ENCODE measurements at regions not wholly inside any gene's neighbourhood (a gene's known extent, or its start where the extent isn't known, plus 50 kb on each side); places are given as distances from the start of the nearest gene placed in this dataset.
"Not testable (repeated sequence)": the region's sequence is repeated elsewhere in the genome, so short reads cannot be mapped to it uniquely, and the experiment has no call there.

GRCh38 chrX:7389576-7389975, 241.6 kb upstream of the PUDP start:
- no peak for DNase-seq (ENCODE audit: low read depth in 1 of 2, low spot score in 1 of 2)
- no peak for TF ChIP-seq JUND (IDR thresholded peaks at IDR 0.05; ENCODE audit: low read depth)
- in situ Hi-C loops (cut with HindIII; ENCODE audit: low pct_unique_long_range_greater_than_20kb, low sequenced_read_pairs) = no loop called here

GRCh38 chrX:7385131-7385530, 237.2 kb upstream of the PUDP start:
- TF ChIP-seq JUND (IDR thresholded peaks at IDR 0.05; ENCODE audit: low read depth) = no peak
- no peak for DNase-seq (ENCODE audit: low read depth in 1 of 2, low spot score in 1 of 2)
- in situ Hi-C loops (cut with HindIII; ENCODE audit: low pct_unique_long_range_greater_than_20kb, low sequenced_read_pairs) = no loop called here

- DNase-seq (ENCODE audit: low read depth in 1 of 2, low spot score in 1 of 2) = no peak
- TF ChIP-seq JUND (IDR thresholded peaks at IDR 0.05; ENCODE audit: low read depth) = no peak
- in situ Hi-C loops (cut with HindIII; ENCODE audit: low pct_unique_long_range_greater_than_20kb, low sequenced_read_pairs) = no loop called here
Observed at GRCh38 chrX:7378406-7378805, 230.5 kb upstream of the PUDP start.

- no peak for TF ChIP-seq JUND (IDR thresholded peaks at IDR 0.05; ENCODE audit: low read depth)
- in situ Hi-C loops (cut with HindIII; ENCODE audit: low pct_unique_long_range_greater_than_20kb, low sequenced_read_pairs) = no loop called here
- DNase-seq (ENCODE audit: low read depth in 1 of 2, low spot score in 1 of 2) = no peak
Observed at GRCh38 chrX:7372825-7373525, 225.0 kb upstream of the PUDP start.

GRCh38 chrX:7362111-7362510, 214.2 kb upstream of the PUDP start:
- in situ Hi-C loops (cut with HindIII; ENCODE audit: low pct_unique_long_range_greater_than_20kb, low sequenced_read_pairs) = no loop called here
- no peak for DNase-seq (ENCODE audit: low read depth in 1 of 2, low spot score in 1 of 2)
- no peak for TF ChIP-seq JUND (IDR thresholded peaks at IDR 0.05; ENCODE audit: low read depth)

GRCh38 chrX:7351926-7352325, 204.0 kb upstream of the PUDP start:
- no peak for TF ChIP-seq JUND (IDR thresholded peaks at IDR 0.05; ENCODE audit: low read depth)
- in situ Hi-C loops (cut with HindIII; ENCODE audit: low pct_unique_long_range_greater_than_20kb, low sequenced_read_pairs) = no loop called here
- DNase-seq (ENCODE audit: low read depth in 1 of 2, low spot score in 1 of 2) = no peak

- in situ Hi-C loops (cut with HindIII; ENCODE audit: low pct_unique_long_range_greater_than_20kb, low sequenced_read_pairs) = no loop called here
- no peak for DNase-seq (ENCODE audit: low read depth in 1 of 2, low spot score in 1 of 2)
- TF ChIP-seq JUND (IDR thresholded peaks at IDR 0.05; ENCODE audit: low read depth) = no peak
Observed at GRCh38 chrX:7347465-7347864, 199.5 kb upstream of the PUDP start.

GRCh38 chrX:7346021-7346420, 198.1 kb upstream of the PUDP start:
- in situ Hi-C loops (cut with HindIII; ENCODE audit: low pct_unique_long_range_greater_than_20kb, low sequenced_read_pairs) = no loop called here
- TF ChIP-seq JUND (IDR thresholded peaks at IDR 0.05; ENCODE audit: low read depth) = no peak
- no peak for DNase-seq (ENCODE audit: low read depth in 1 of 2, low spot score in 1 of 2)

GRCh38 chrX:7343181-7343580, 195.2 kb upstream of the PUDP start:
- in situ Hi-C loops (cut with HindIII; ENCODE audit: low pct_unique_long_range_greater_than_20kb, low sequenced_read_pairs) = no loop called here
- no peak for DNase-seq (ENCODE audit: low read depth in 1 of 2, low spot score in 1 of 2)
- TF ChIP-seq JUND (IDR thresholded peaks at IDR 0.05; ENCODE audit: low read depth) = no peak

GRCh38 chrX:7335816-7336362, 187.9 kb upstream of the PUDP start:
- in situ Hi-C loops (cut with HindIII; ENCODE audit: low pct_unique_long_range_greater_than_20kb, low sequenced_read_pairs) = not testable (repeated sequence)

GRCh38 chrX:7334253-7334935, 186.4 kb upstream of the PUDP start:
- no peak for DNase-seq (ENCODE audit: low read depth in 1 of 2, low spot score in 1 of 2)
- no peak for TF ChIP-seq JUND (IDR thresholded peaks at IDR 0.05; ENCODE audit: low read depth)
- in situ Hi-C loops (cut with HindIII; ENCODE audit: low pct_unique_long_range_greater_than_20kb, low sequenced_read_pairs) = no loop called here

More at GRCh38 chrX:7335816-7336362, 187.9 kb upstream of the PUDP start:
- not testable (repeated sequence) for DNase-seq (ENCODE audit: low read depth in 1 of 2, low spot score in 1 of 2)

- in situ Hi-C loops (cut with HindIII; ENCODE audit: low pct_unique_long_range_greater_than_20kb, low sequenced_read_pairs) = no loop called here
- TF ChIP-seq JUND (IDR thresholded peaks at IDR 0.05; ENCODE audit: low read depth) = no peak
Observed at GRCh38 chrX:7330971-7331746, 183.2 kb upstream of the PUDP start.

GRCh38 chrX:7330556-7330955, 182.6 kb upstream of the PUDP start:
- no peak for DNase-seq (ENCODE audit: low read depth in 1 of 2, low spot score in 1 of 2)
- in situ Hi-C loops (cut with HindIII; ENCODE audit: low pct_unique_long_range_greater_than_20kb, low sequenced_read_pairs) = no loop called here
- TF ChIP-seq JUND (IDR thresholded peaks at IDR 0.05; ENCODE audit: low read depth) = no peak

More at GRCh38 chrX:7330971-7331746, 183.2 kb upstream of the PUDP start:
- no peak for DNase-seq (ENCODE audit: low read depth in 1 of 2, low spot score in 1 of 2)
